HEK293 (cell line): ENCODE measurements at regions not wholly inside any gene's neighbourhood (a gene's known extent, or its start where the extent isn't known, plus 50 kb on each side); places are given as distances from the start of the nearest gene placed in this dataset.

ENCODE experiments used
- CTCF ChIA-PET: fragments of 350-600 bp; formaldehyde crosslinking; extraction: SDS; loops from one replicate; lab custom pipeline; 2021; ENCODE audit warnings: antibody characterized with exemption; lab: Yijun Ruan, JAX
- POLR2A ChIA-PET: fragments of 300-600 bp; formaldehyde crosslinking; extraction: SDS; loops from one replicate; lab custom pipeline; 2020; ENCODE audit warnings: antibody characterized with exemption, inconsistent platforms; lab: Yijun Ruan, JAX
- H3K27ac ChIP-seq: fragments of 200-500 bp; sonication (Bioruptor generic); 2 replicates; pipeline ENCODE4 v1.5.1; 2014; ENCODE audit warnings: low read depth, low read length, control low read depth, inconsistent platforms; ENCODE audit errors: extremely low read depth
- H3K36me3 ChIP-seq, 2 experiments: fragments of 200-500 bp in 1 of 2; sonication (Bioruptor generic) in 1 of 2; 1 replicate in 1 of 2; 2 replicates in 1 of 2; pipeline ENCODE4 v1.5.1; 2014 to 2017; ENCODE audit warnings: inconsistent platforms in 2 of 2, low read length in 2 of 2; ENCODE audit not compliant: control insufficient read depth in 2 of 2, insufficient read depth in 1 of 2
- H3K4me1 ChIP-seq: fragments of 200-500 bp; sonication (Bioruptor generic); 2 replicates; pipeline ENCODE4 v1.5.1; 2014; ENCODE audit warnings: mild to moderate bottlenecking, low read length, inconsistent platforms; ENCODE audit not compliant: control insufficient read depth, insufficient read depth
- H3K4me3 ChIP-seq: 2 replicates; pipeline ENCODE4 v1.5.1; 2011; ENCODE audit warnings: low read depth, mild to moderate bottlenecking, control low read depth, low read length, moderate library complexity
- H3K9me3 ChIP-seq: fragments of 200-500 bp; sonication (Bioruptor generic); 2 replicates; pipeline ENCODE4 v1.5.1; 2014; ENCODE audit warnings: low read depth, low read length, inconsistent platforms; ENCODE audit not compliant: control insufficient read depth, insufficient read depth
- SP2 ChIP-seq: fragments of 450-650 bp; formaldehyde crosslinking; IDR thresholded peaks from 2 replicates; pipeline ENCODE4 v1.5.1; 2016; ENCODE audit warnings: missing biosample characterization, missing genetic modification characterization
- ZNF114 ChIP-seq: fragments of 450-650 bp; formaldehyde crosslinking; IDR thresholded peaks from 2 replicates; pipeline ENCODE4 v1.5.0; 2017; ENCODE audit warnings: missing biosample characterization, missing genetic modification characterization
- ZNF221 ChIP-seq: fragments of 450-650 bp; formaldehyde crosslinking; IDR thresholded peaks from 2 replicates; pipeline ENCODE4 v1.5.1; 2017; ENCODE audit warnings: missing biosample characterization, missing genetic modification characterization, borderline replicate concordance
- ZNF223 ChIP-seq: fragments of 450-650 bp; formaldehyde crosslinking; IDR thresholded peaks from 2 replicates; pipeline ENCODE4 v1.5.1; 2016; ENCODE audit warnings: missing biosample characterization, missing genetic modification characterization
- TF ChIP-seq, protein P1 (sequence below): fragments of 450-650 bp; formaldehyde crosslinking; IDR thresholded peaks from 2 replicates; pipeline ENCODE4 v1.5.1; 2016; ENCODE audit warnings: missing biosample characterization, missing genetic modification characterization
- TF ChIP-seq, protein P2 (sequence below): fragments of 450-650 bp; formaldehyde crosslinking; IDR thresholded peaks from 2 replicates; pipeline ENCODE4 v1.5.1; 2016; ENCODE audit warnings: missing biosample characterization, missing genetic modification characterization, low read depth

DNA sequence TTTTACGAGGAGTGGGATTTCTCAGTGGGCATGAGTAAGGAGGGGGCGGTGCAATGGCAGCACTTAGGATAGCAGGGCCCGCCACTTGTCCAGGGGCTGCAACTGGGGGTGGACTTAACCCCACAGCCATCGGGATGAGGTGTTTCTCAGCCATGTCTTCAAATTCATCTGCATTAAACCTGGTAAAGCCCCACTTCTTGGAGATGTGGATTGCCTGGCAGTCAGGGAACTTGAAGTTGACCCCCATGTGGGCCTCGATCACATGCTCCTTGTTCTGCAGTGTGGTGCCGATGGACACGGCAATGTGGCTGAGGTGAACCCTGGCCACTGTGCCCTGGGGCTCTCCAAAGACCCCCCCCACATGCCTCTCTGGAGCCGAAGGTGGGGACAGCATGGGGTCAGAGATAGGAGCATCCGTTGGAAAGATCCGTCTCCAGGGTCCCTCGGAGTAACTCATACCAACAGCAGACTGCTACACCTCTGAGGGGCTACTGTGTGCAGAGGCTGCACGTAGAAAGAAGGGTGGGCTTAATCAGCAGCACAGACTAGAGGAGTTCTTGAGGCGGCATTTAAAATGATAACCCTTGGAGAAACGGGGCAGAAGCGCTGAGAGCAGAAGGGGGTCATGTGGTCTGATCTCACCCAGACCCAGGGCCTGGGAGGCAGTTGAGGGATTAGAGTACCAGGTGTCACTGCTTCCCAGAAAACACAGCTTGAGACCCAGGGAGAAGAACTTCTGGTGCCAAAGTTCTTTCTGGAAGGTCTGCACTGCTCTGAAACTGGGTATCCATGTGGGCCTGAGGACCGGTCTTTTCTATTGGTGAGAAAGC, 141.4 kb downstream of the MTX3 start:
- Histone ChIP-seq H3K4me1 (no peaks in the 10 kb centered on the region), H3K9me3 (no peaks in the 10 kb centered on the region), H3K4me3 (no peak overlapping the region), H3K36me3 (no peaks in the 10 kb centered on the region), H3K27ac (no peak overlapping the region)
- POLR2A ChIA-PET = no interaction called here
- CTCF ChIA-PET = no interaction called here
- TF ChIP-seq, protein P1, sequence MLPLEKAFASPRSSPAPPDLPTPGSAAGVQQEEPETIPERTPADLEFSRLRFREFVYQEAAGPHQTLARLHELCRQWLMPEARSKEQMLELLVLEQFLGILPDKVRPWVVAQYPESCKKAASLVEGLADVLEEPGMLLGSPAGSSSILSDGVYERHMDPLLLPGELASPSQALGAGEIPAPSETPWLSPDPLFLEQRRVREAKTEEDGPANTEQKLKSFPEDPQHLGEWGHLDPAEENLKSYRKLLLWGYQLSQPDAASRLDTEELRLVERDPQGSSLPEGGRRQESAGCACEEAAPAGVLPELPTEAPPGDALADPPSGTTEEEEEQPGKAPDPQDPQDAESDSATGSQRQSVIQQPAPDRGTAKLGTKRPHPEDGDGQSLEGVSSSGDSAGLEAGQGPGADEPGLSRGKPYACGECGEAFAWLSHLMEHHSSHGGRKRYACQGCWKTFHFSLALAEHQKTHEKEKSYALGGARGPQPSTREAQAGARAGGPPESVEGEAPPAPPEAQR (tag by site-specific recombination) = no peak
- TF ChIP-seq, protein P2, sequence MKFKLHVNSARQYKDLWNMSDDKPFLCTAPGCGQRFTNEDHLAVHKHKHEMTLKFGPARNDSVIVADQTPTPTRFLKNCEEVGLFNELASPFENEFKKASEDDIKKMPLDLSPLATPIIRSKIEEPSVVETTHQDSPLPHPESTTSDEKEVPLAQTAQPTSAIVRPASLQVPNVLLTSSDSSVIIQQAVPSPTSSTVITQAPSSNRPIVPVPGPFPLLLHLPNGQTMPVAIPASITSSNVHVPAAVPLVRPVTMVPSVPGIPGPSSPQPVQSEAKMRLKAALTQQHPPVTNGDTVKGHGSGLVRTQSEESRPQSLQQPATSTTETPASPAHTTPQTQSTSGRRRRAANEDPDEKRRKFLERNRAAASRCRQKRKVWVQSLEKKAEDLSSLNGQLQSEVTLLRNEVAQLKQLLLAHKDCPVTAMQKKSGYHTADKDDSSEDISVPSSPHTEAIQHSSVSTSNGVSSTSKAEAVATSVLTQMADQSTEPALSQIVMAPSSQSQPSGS (tag by site-specific recombination) = no peak
- TF ChIP-seq SP2 (tag by site-specific recombination) (no peak), ZNF221 (tag by site-specific recombination) (no peak), ZNF114 (tag by site-specific recombination) (no peak), ZNF223 (tag by site-specific recombination) (no peak)
